GM12865 (cell line): ENCODE measurements at regions not wholly inside any gene's neighbourhood (a gene's known extent, or its start where the extent isn't known, plus 50 kb on each side); places are given as distances from the start of the nearest gene placed in this dataset.

Experiments
- DNase-seq: peaks from one replicate; pipeline ENCODE4 v3.0.0; 2010; ENCODE audit warnings: low read depth
- H3K4me3 ChIP-seq: 2 replicates; pipeline ENCODE4 v1.5.1; 2011; ENCODE audit warnings: mild to moderate bottlenecking, low read depth, low read length, control low read depth
- CTCF ChIP-seq: IDR thresholded peaks from 2 replicates; pipeline ENCODE4 v1.5.1; 2011; ENCODE audit warnings: low read length, control low read depth, low read depth, inconsistent platforms; ENCODE audit not compliant: insufficient read depth; ENCODE audit errors: missing control alignments

GRCh38 chr13:59121507-59121906 lies 1042.2 kb downstream of the DIAPH3 start:
- TF ChIP-seq CTCF: no peak
- no peak overlapping the region for H3K4me3 ChIP-seq
- no peak for DNase-seq

- DNase-seq: no peak
- no peak overlapping the region for H3K4me3 ChIP-seq
- TF ChIP-seq CTCF: no peak
Measured at GRCh38 chr13:59126474-59126873, 1037.3 kb downstream of the DIAPH3 start.

- no peak for DNase-seq
- TF ChIP-seq CTCF: no peak
- H3K4me3 ChIP-seq: no peak overlapping the region
Measured at GRCh38 chr13:59133903-59134302, 1029.8 kb downstream of the DIAPH3 start.

GRCh38 chr13:59144700-59145099 lies 1019.0 kb downstream of the DIAPH3 start:
- H3K4me3 ChIP-seq: no peak overlapping the region
- no peak for TF ChIP-seq CTCF
- DNase-seq: no peak

GRCh38 chr13:59145381-59145780 lies 1018.3 kb downstream of the DIAPH3 start:
- no peak for DNase-seq
- H3K4me3 ChIP-seq: no peak overlapping the region
- no peak for TF ChIP-seq CTCF

GRCh38 chr13:59157181-59157580 lies 1006.5 kb downstream of the DIAPH3 start:
- no peak for TF ChIP-seq CTCF
- DNase-seq: no peak
- no peak overlapping the region for H3K4me3 ChIP-seq

GRCh38 chr13:59166174-59166573 lies 997.6 kb downstream of the DIAPH3 start:
- TF ChIP-seq CTCF: no peak
- DNase-seq: no peak

More at GRCh38 chr13:59166174-59166573, 997.6 kb downstream of the DIAPH3 start:
- H3K4me3 ChIP-seq: no peak overlapping the region
